ENCODE measurements at regions not wholly inside any gene's neighbourhood (a gene's known extent, or its start where the extent isn't known, plus 50 kb on each side); places are given as distances from the start of the nearest gene placed in this dataset.
"Not testable (repeated sequence)": the region's sequence is repeated elsewhere in the genome, so short reads cannot be mapped to it uniquely, and the experiment has no call there.

DNA sequence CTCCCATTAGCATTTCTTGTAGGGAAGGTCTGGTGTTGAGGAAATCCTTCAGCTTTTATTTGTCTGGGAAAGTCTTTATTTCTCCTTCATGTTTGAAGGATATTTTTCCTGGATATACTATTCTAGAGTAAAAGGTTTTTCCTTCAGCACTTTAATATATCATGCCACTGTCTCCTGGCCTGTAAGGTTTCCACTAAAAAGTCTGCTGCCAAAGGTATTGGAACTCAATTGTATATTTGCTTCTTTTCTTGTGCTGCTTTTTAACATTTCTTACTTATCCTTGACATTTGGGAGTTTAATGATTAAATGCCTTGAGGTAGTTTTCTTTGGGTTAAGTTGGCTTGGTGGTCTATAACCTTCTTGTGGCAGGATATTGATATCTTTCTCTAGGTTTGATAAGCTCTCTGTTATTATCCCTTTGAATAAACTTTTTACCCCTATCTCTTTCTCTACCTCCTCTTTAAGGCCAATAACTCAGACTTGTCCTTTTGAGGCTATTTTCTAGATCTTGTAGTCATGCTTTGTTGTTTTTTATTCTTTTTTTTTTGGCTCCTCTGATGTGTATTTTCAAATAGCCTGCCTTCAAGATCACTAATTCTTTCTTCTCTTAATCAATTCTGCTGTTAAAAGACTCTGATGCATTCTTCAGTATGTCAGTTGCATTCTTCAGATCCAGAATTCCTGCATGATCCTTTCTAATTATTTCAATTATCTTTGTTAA is 225.0 kb upstream of the ZNF217 start:
- no peak for DNase-seq
- Histone ChIP-seq H3K27ac (no peak overlapping the region), H3K27me3 (no peaks in the 10 kb centered on the region), H3K4me3 (no peak overlapping the region), H3K4me1 (ENCODE audit: insufficient read depth) (no peaks in the 10 kb centered on the region), H3K9me3 (no peaks in the 10 kb centered on the region), H3K36me3 (no peaks in the 10 kb centered on the region)
- TF ChIP-seq EP300 (IDR thresholded peaks at IDR 0.05) (no peak), CTCF (IDR thresholded peaks at IDR 0.05) (no peak), POLR2A (IDR thresholded peaks at IDR 0.05) (no peak)
- intact Hi-C loops (cut with DNase I): no loop called here

- H3K27ac ChIP-seq; H3K4me1 ChIP-seq (ENCODE audit: insufficient read depth); H3K27me3 ChIP-seq; H3K4me3 ChIP-seq; H3K36me3 ChIP-seq; intact Hi-C loops (cut with DNase I); DNase-seq; H3K9me3 ChIP-seq: not testable (repeated sequence)
- WGBS, 3 donors: 96% methylated on average over 7 of the region's 7 CpGs
Measured at GRCh38 chr20:53817513-53817912, 223.9 kb upstream of the ZNF217 start.

DNA sequence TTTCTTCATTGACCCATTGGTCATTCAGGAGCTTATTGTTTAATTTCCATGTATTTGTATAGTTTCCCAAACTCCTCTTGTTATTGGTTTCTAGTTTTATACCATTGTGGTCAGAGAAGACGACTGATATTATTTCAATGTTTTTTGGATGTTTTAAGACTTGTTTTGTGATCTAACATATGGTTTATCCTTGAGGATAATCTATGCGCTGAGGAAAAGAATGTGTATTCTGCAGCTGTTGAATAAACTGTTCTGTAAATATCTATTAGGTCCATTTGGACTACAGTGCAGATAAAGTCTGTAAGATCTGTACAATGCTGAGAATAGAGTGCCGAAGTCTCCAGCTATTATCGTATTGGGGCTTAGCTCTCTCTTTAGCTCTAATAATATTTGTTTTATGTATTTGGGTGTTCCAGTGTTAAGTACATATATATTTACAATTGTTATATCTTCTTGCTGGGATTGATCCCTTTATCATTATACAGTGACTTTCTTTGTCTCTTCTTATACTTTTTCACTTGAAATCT is 223.3 kb upstream of the ZNF217 start:
- Histone ChIP-seq H3K4me3 (no peak overlapping the region), H3K36me3 (no peaks in the 10 kb centered on the region), H3K27ac (no peak overlapping the region), H3K27me3 (no peaks in the 10 kb centered on the region), H3K9me3 (no peaks in the 10 kb centered on the region), H3K4me1 (ENCODE audit: insufficient read depth) (no peaks in the 10 kb centered on the region)
- no peak for DNase-seq
- WGBS, 3 donors: 23 to 62% (median 47%) methylated on average over 4 of the region's 4 CpGs
- intact Hi-C loops (cut with DNase I): no loop called here
- TF ChIP-seq CTCF (IDR thresholded peaks at IDR 0.05) (no peak), POLR2A (IDR thresholded peaks at IDR 0.05) (no peak), EP300 (IDR thresholded peaks at IDR 0.05) (no peak)

DNA sequence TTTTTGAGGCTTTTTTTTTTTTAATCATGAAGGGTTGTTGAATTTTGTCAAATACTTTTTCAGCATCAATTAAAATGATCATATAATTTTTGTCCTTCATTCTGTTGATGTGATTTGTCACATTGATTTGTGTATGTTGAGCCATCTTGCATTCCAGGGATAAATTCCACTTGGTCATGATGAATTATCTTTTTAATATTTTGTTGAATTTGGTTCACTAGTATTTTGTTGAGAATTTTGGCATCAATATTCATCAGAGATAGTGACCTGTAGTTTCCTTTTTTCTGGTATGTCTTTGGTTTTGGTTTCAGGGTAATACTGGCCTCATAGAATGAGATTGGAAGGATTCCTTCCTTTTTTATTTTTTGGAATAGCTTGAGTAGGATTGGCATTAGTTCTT is 221.9 kb upstream of the ZNF217 start:
- Histone ChIP-seq H3K36me3 (no peaks in the 10 kb centered on the region), H3K27ac (no peak overlapping the region), H3K27me3 (no peaks in the 10 kb centered on the region), H3K4me1 (ENCODE audit: insufficient read depth) (no peaks in the 10 kb centered on the region), H3K9me3 (no peaks in the 10 kb centered on the region), H3K4me3 (no peak overlapping the region)
- intact Hi-C loops (cut with DNase I): no loop called here
- TF ChIP-seq POLR2A (IDR thresholded peaks at IDR 0.05) (no peak), CTCF (IDR thresholded peaks at IDR 0.05) (no peak), EP300 (IDR thresholded peaks at IDR 0.05) (no peak)
- no peak for DNase-seq

DNA sequence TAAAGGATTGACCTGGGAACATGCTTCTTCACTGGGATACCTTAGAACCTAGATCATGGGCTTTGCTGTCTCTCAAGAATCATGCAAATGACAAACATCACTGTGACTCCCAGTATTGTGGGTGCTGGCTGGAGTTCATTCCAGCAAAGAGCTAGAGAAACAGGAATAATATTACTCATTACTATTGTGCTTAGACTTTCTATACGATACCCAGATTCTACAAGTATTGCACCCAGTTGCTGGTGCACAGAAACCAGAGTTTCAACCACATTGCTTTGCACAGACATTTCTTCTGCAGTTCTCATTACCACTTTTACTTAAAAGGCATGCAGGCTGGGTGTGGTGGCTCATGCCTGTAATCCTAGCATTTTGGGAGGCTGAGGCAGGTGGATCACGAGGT is 220.4 kb upstream of the ZNF217 start:
- no peak for DNase-seq
- Histone ChIP-seq H3K36me3 (no peaks in the 10 kb centered on the region), H3K4me1 (ENCODE audit: insufficient read depth) (no peaks in the 10 kb centered on the region), H3K4me3 (no peak overlapping the region), H3K27me3 (no peaks in the 10 kb centered on the region), H3K9me3 (no peaks in the 10 kb centered on the region), H3K27ac (no peak overlapping the region)
- WGBS, 3 donors: 94 to 98% (median 98%) methylated on average over 2 of the region's 2 CpGs
- TF ChIP-seq POLR2A (IDR thresholded peaks at IDR 0.05): no peak
- TF ChIP-seq CTCF (IDR thresholded peaks at IDR 0.05): no peak
- TF ChIP-seq EP300 (IDR thresholded peaks at IDR 0.05): no peak
- intact Hi-C loops (cut with DNase I): no loop called here
